ENCODE measurements at regions not wholly inside any gene's neighbourhood (a gene's known extent, or its start where the extent isn't known, plus 50 kb on each side); places are given as distances from the start of the nearest gene placed in this dataset.
"Not testable (repeated sequence)": the region's sequence is repeated elsewhere in the genome, so short reads cannot be mapped to it uniquely, and the experiment has no call there.

GRCh38 chr5:8727396-8727795, 818.5 kb downstream of the SEMA5A start:
- H3K4me2 ChIP-seq (ENCODE audit: extremely low read depth, insufficient read depth, low read length), result peak overlapping the region; percentile 81

DNA sequence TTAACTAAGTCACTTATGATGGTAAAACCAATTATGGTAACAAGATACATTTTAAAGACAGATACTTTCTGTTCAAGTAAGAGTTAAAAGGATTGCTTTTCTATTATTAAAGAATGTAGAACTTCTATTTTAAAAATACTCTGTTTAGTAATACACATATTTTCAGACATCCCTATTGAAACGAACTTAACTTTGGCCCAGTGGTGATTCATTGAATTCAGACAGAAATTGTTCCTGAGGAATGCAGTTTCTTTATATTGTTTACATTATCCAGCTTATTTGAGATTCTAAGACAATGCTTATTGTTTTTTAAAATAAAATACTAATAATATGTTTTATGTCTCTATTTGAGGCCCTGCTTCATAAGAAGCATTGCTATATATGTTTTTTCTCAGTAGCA, 816.4 kb downstream of the SEMA5A start:
- Histone ChIP-seq H2AFZ (ENCODE audit: low read length) (no peak overlapping the region), H3K9me3 (ENCODE audit: control insufficient read depth, insufficient read depth, low read depth, low read length) (no peaks in the 10 kb centered on the region), H3K4me3 (replicated peaks in 1 of 4; ENCODE audit: control extremely low read depth in 1 of 4, insufficient read depth in 1 of 4, low read depth in 3 of 4, low read length in 4 of 4) (no peak overlapping the region), H3K36me3 (ENCODE audit: control insufficient read depth, insufficient read depth, low read length) (no peaks in the 10 kb centered on the region), H3K27ac (ENCODE audit: insufficient read depth, low read length) (no peak overlapping the region), H3K4me2 (ENCODE audit: extremely low read depth, insufficient read depth, low read length) (no peak overlapping the region), H3K79me2 (ENCODE audit: control insufficient read depth, insufficient read depth, low read length) (no peaks in the 10 kb centered on the region), H3K4me1 (ENCODE audit: control insufficient read depth, extremely low read depth, insufficient read depth, low read length) (peaks cover 6% of the 10 kb centered on the region), H3K27me3 (ENCODE audit: control insufficient read depth, insufficient read depth, low read length) (no peaks in the 10 kb centered on the region), H3K9ac (ENCODE audit: insufficient read depth, low read length) (no peak overlapping the region), H4K20me1 (ENCODE audit: control insufficient read depth, extremely low read depth, insufficient read depth, low read length) (no peaks in the 10 kb centered on the region)
- TF ChIP-seq EZH2 (IDR thresholded peaks at IDR 0.05; ENCODE audit: low read length, missing control alignments), result no peak
- TF ChIP-seq, protein P1, sequence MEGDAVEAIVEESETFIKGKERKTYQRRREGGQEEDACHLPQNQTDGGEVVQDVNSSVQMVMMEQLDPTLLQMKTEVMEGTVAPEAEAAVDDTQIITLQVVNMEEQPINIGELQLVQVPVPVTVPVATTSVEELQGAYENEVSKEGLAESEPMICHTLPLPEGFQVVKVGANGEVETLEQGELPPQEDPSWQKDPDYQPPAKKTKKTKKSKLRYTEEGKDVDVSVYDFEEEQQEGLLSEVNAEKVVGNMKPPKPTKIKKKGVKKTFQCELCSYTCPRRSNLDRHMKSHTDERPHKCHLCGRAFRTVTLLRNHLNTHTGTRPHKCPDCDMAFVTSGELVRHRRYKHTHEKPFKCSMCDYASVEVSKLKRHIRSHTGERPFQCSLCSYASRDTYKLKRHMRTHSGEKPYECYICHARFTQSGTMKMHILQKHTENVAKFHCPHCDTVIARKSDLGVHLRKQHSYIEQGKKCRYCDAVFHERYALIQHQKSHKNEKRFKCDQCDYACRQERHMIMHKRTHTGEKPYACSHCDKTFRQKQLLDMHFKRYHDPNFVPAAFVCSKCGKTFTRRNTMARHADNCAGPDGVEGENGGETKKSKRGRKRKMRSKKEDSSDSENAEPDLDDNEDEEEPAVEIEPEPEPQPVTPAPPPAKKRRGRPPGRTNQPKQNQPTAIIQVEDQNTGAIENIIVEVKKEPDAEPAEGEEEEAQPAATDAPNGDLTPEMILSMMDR (conservative IDR thresholded peaks at IDR 0.05 in 1 of 2, IDR thresholded peaks at IDR 0.05 in 1 of 2; ENCODE audit: low read depth in 1 of 2, low read length in 2 of 2), result no peak
- DNase-seq (ENCODE audit: low read depth in 2 of 2), result peak; percentile 63 to 70

More at GRCh38 chr5:8727396-8727795, 818.5 kb downstream of the SEMA5A start:
- peak overlapping the region in 2 of 4 experiments; percentile 5 to 17 for H3K4me3 ChIP-seq (replicated peaks in 1 of 4; ENCODE audit: control extremely low read depth in 1 of 4, insufficient read depth in 1 of 4, low read depth in 3 of 4, low read length in 4 of 4)
- H3K9me3 ChIP-seq (ENCODE audit: control insufficient read depth, insufficient read depth, low read depth, low read length), result no peaks in the 10 kb centered on the region
- DNase-seq (ENCODE audit: low read depth in 2 of 2), result no peak
- peaks cover 6% of the 10 kb centered on the region for H3K4me1 ChIP-seq (ENCODE audit: control insufficient read depth, extremely low read depth, insufficient read depth, low read length)
- no peak overlapping the region for H3K9ac ChIP-seq (ENCODE audit: insufficient read depth, low read length)
- no peaks in the 10 kb centered on the region for H3K27me3 ChIP-seq (ENCODE audit: control insufficient read depth, insufficient read depth, low read length)
- H2AFZ ChIP-seq (ENCODE audit: low read length), result peak overlapping the region; percentile 81
- no peaks in the 10 kb centered on the region for H4K20me1 ChIP-seq (ENCODE audit: control insufficient read depth, extremely low read depth, insufficient read depth, low read length)
- no peaks in the 10 kb centered on the region for H3K79me2 ChIP-seq (ENCODE audit: control insufficient read depth, insufficient read depth, low read length)
- H3K27ac ChIP-seq (ENCODE audit: insufficient read depth, low read length), result no peak overlapping the region
- TF ChIP-seq, protein P1 (conservative IDR thresholded peaks at IDR 0.05 in 1 of 2, IDR thresholded peaks at IDR 0.05 in 1 of 2; ENCODE audit: low read depth in 1 of 2, low read length in 2 of 2), result no peak
- TF ChIP-seq EZH2 (IDR thresholded peaks at IDR 0.05; ENCODE audit: low read length, missing control alignments), result no peak
- no peaks in the 10 kb centered on the region for H3K36me3 ChIP-seq (ENCODE audit: control insufficient read depth, insufficient read depth, low read length)

DNA sequence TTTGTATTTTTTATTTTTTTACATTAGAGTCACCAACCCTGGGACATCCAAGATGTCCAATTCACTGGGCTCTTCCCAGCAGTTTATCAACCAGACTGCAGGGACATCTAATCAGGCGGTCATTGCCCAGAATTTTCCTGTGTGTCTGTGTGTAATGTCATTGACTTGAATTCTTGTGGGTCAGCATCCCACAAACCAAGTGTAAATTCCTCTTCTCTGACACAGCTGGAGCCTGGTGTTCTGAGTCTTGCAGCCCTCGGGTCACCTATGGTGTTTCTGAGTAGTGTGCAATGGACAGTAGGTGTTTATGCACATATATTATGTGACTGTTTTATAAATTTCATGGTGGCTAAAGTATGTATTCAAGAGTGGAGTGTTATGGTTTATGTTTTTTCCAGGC, 815.7 kb downstream of the SEMA5A start:
- Histone ChIP-seq H3K9ac (ENCODE audit: insufficient read depth, low read length) (no peak overlapping the region), H3K27ac (ENCODE audit: insufficient read depth, low read length) (no peak overlapping the region), H3K4me1 (ENCODE audit: control insufficient read depth, extremely low read depth, insufficient read depth, low read length) (peaks cover 6% of the 10 kb centered on the region), H2AFZ (ENCODE audit: low read length) (no peak overlapping the region), H3K4me2 (ENCODE audit: extremely low read depth, insufficient read depth, low read length) (no peak overlapping the region), H3K27me3 (ENCODE audit: control insufficient read depth, insufficient read depth, low read length) (no peaks in the 10 kb centered on the region), H3K4me3 (replicated peaks in 1 of 4; ENCODE audit: control extremely low read depth in 1 of 4, insufficient read depth in 1 of 4, low read depth in 3 of 4, low read length in 4 of 4) (no peak overlapping the region), H3K36me3 (ENCODE audit: control insufficient read depth, insufficient read depth, low read length) (no peaks in the 10 kb centered on the region), H3K79me2 (ENCODE audit: control insufficient read depth, insufficient read depth, low read length) (no peaks in the 10 kb centered on the region), H4K20me1 (ENCODE audit: control insufficient read depth, extremely low read depth, insufficient read depth, low read length) (no peaks in the 10 kb centered on the region), H3K9me3 (ENCODE audit: control insufficient read depth, insufficient read depth, low read depth, low read length) (no peaks in the 10 kb centered on the region)
- TF ChIP-seq, protein P1 (conservative IDR thresholded peaks at IDR 0.05 in 1 of 2, IDR thresholded peaks at IDR 0.05 in 1 of 2; ENCODE audit: low read depth in 1 of 2, low read length in 2 of 2), result no peak
- no peak for TF ChIP-seq EZH2 (IDR thresholded peaks at IDR 0.05; ENCODE audit: low read length, missing control alignments)
- peak; percentile 55 to 88 for DNase-seq (ENCODE audit: low read depth in 2 of 2)

- H3K4me1 ChIP-seq (ENCODE audit: control insufficient read depth, extremely low read depth, insufficient read depth, low read length); H3K27ac ChIP-seq (ENCODE audit: insufficient read depth, low read length); DNase-seq (ENCODE audit: low read depth in 2 of 2); H3K36me3 ChIP-seq (ENCODE audit: control insufficient read depth, insufficient read depth, low read length); H3K79me2 ChIP-seq (ENCODE audit: control insufficient read depth, insufficient read depth, low read length); H4K20me1 ChIP-seq (ENCODE audit: control insufficient read depth, extremely low read depth, insufficient read depth, low read length); H3K27me3 ChIP-seq (ENCODE audit: control insufficient read depth, insufficient read depth, low read length); H3K9me3 ChIP-seq (ENCODE audit: control insufficient read depth, insufficient read depth, low read depth, low read length); H3K9ac ChIP-seq (ENCODE audit: insufficient read depth, low read length); H2AFZ ChIP-seq (ENCODE audit: low read length); H3K4me2 ChIP-seq (ENCODE audit: extremely low read depth, insufficient read depth, low read length); H3K4me3 ChIP-seq (replicated peaks in 1 of 4; ENCODE audit: control extremely low read depth in 1 of 4, insufficient read depth in 1 of 4, low read depth in 3 of 4, low read length in 4 of 4): not testable (repeated sequence)
These were observed 814.8 kb downstream of the SEMA5A start for GRCh38 chr5:8731110-8731509.

All from fibroblast of lung (primary cell).